IMR-90 (cell line): ENCODE measurements at regions not wholly inside any gene's neighbourhood (a gene's known extent, or its start where the extent isn't known, plus 50 kb on each side); places are given as distances from the start of the nearest gene placed in this dataset.
"Not testable (repeated sequence)": the region's sequence is repeated elsewhere in the genome, so short reads cannot be mapped to it uniquely, and the experiment has no call there.

Experiments
- ATAC-seq: fragments of 200-7000 bp; cut with Tn5 transposase; 2 replicates; pipeline ENCODE4 v1.9.1; 2020; ENCODE audit warnings: low read depth, mild to moderate bottlenecking, moderate library complexity
- BruUV-seq: library from RNA; stranded (reverse); fragments of 400-500 nt; replicated peaks from 2 replicates; lab custom pipeline; 2021; lab: Mats Ljungman, UMichigan
- CTCF ChIA-PET: fragments of 300-600 bp; formaldehyde crosslinking; extraction: SDS; loops from one replicate; lab custom pipeline; 2021; ENCODE audit warnings: antibody characterized with exemption; lab: Yijun Ruan, JAX
- POLR2A ChIA-PET: fragments of 300-600 bp; sonication (Branson Sonifier 250); formaldehyde crosslinking; loops from one replicate; lab custom pipeline; 2022; ENCODE audit warnings: antibody characterized with exemption; ENCODE audit not compliant: unreplicated experiment; lab: Charles Lee
- DNase-seq: peaks from one replicate; pipeline ENCODE4 v3.0.0; 2013
- H2AFZ ChIP-seq: replicated peaks from 2 replicates; pipeline ENCODE3; 2013; ENCODE audit warnings: low read length, mild to moderate bottlenecking; ENCODE audit not compliant: poor library complexity
- H2AK5ac ChIP-seq: 2 replicates; pipeline ENCODE4 v1.6.1; 2013; ENCODE audit warnings: low read depth, low read length, inconsistent platforms
- H2AK9ac ChIP-seq: replicated peaks from 2 replicates; pipeline ENCODE3; 2013; ENCODE audit warnings: mild to moderate bottlenecking, low read depth, low read length, moderate library complexity; ENCODE audit not compliant: poor library complexity
- H2BK120ac ChIP-seq: 2 replicates; pipeline ENCODE4 v1.6.1; 2013; ENCODE audit warnings: low read depth, low read length, inconsistent platforms
- H2BK15ac ChIP-seq: 3 replicates; pipeline ENCODE4 v1.6.1; 2013; ENCODE audit warnings: low read depth, low read length, inconsistent platforms
- H2BK20ac ChIP-seq: 2 replicates; pipeline ENCODE4 v1.6.1; 2013; ENCODE audit warnings: low read depth, mild to moderate bottlenecking, inconsistent platforms, low read length, moderate library complexity
- H2BK5ac ChIP-seq: 2 replicates; pipeline ENCODE4 v1.6.1; 2013; ENCODE audit warnings: mild to moderate bottlenecking, low read depth, low read length, inconsistent platforms; ENCODE audit not compliant: poor library complexity, severe bottlenecking
- H3K14ac ChIP-seq: replicated peaks from 2 replicates; pipeline ENCODE4 v1.6.1; 2013; ENCODE audit warnings: low read depth, low read length, inconsistent platforms
- H3K18ac ChIP-seq: 2 replicates; pipeline ENCODE4 v1.6.1; 2013; ENCODE audit warnings: low read depth, low read length, control low read depth
- H3K23ac ChIP-seq: 2 replicates; pipeline ENCODE4 v1.6.1; 2013; ENCODE audit warnings: low read depth, low read length, inconsistent platforms
- H3K27ac ChIP-seq: 2 replicates; pipeline ENCODE4 v1.5.1; 2013; ENCODE audit warnings: mild to moderate bottlenecking, control low read depth, low read length; ENCODE audit not compliant: insufficient read depth
- H3K27me3 ChIP-seq: 2 replicates; pipeline ENCODE4 v1.6.1; 2013; ENCODE audit warnings: low read length; ENCODE audit not compliant: control insufficient read depth, insufficient read depth
- H3K36me3 ChIP-seq: 2 replicates; pipeline ENCODE4 v1.6.1; 2013; ENCODE audit warnings: low read length, mixed read lengths; ENCODE audit not compliant: control insufficient read depth, insufficient read depth
- H3K4ac ChIP-seq: 2 replicates; pipeline ENCODE4 v1.6.1; 2013; ENCODE audit warnings: low read depth, low read length, inconsistent platforms
- H3K4me1 ChIP-seq: 2 replicates; pipeline ENCODE4 v1.6.1; 2013; ENCODE audit warnings: low read length, mixed read lengths; ENCODE audit not compliant: control insufficient read depth, insufficient read depth
- H3K4me2 ChIP-seq: 2 replicates; pipeline ENCODE4 v1.6.1; 2013; ENCODE audit warnings: low read depth, mild to moderate bottlenecking, control low read depth, low read length, moderate library complexity
- H3K4me3 ChIP-seq: 2 replicates; pipeline ENCODE4 v1.5.1; 2013; ENCODE audit warnings: low read depth, mild to moderate bottlenecking, control low read depth, low read length, moderate library complexity; ENCODE audit not compliant: insufficient read depth
- H3K56ac ChIP-seq: 2 replicates; pipeline ENCODE4 v1.6.1; 2013; ENCODE audit warnings: low read length, inconsistent platforms; ENCODE audit not compliant: insufficient read depth; ENCODE audit errors: extremely low read depth
- H3K79me1 ChIP-seq, 2 experiments: 2 replicates each; pipeline ENCODE4 v1.6.1; 2013; ENCODE audit warnings: low read length in 2 of 2, inconsistent platforms in 1 of 2, low read depth in 1 of 2
- H3K9ac ChIP-seq: 2 replicates; pipeline ENCODE4 v1.6.1; 2013; ENCODE audit warnings: low read depth, low read length, control low read depth
- H3K9me1 ChIP-seq: 2 replicates; pipeline ENCODE4 v1.6.1; 2013; ENCODE audit warnings: low read length, inconsistent platforms; ENCODE audit not compliant: insufficient read depth
- H3K9me3 ChIP-seq: 2 replicates; pipeline ENCODE4 v1.6.1; 2013; ENCODE audit warnings: low read length; ENCODE audit not compliant: control insufficient read depth, insufficient read depth
- H4K20me1 ChIP-seq: 2 replicates; pipeline ENCODE4 v1.6.1; 2013; ENCODE audit warnings: low read length, inconsistent platforms; ENCODE audit not compliant: insufficient read depth
- H4K5ac ChIP-seq: 2 replicates; pipeline ENCODE4 v1.6.1; 2013; ENCODE audit warnings: mild to moderate bottlenecking, low read depth, low read length, control low read depth
- H4K8ac ChIP-seq, 2 experiments: 2 replicates each; pipeline ENCODE4 v1.6.1; 2013; ENCODE audit warnings: low read depth in 2 of 2, low read length in 2 of 2, control low read depth in 1 of 2, inconsistent platforms in 1 of 2
- H4K91ac ChIP-seq: 2 replicates; pipeline ENCODE4 v1.6.1; 2013; ENCODE audit warnings: low read depth, low read length, inconsistent platforms; ENCODE audit not compliant: insufficient read depth
- RAD21 ChIP-seq: IDR thresholded peaks from 2 replicates; pipeline ENCODE4 v1.6.1; 2012; ENCODE audit warnings: low read length, improper control_type of control experiment
- USF2 ChIP-seq: fragments of 150-350 bp; IDR thresholded peaks from 2 replicates; pipeline ENCODE4 v1.6.1; 2017; ENCODE audit warnings: mild to moderate bottlenecking, antibody characterized with exemption, low read length, low read depth
- WGBS, 2 experiments: methylation state at CpG; one replicate each; pipeline versions ENCODE4 v1.1.5 to v1.1.7; 2013; ENCODE audit warnings: missing lambda C conversion rate in 2 of 2; ENCODE audit not compliant: insufficient read length in 1 of 2; ENCODE audit errors: extremely low coverage in 2 of 2; 5-methylcytosine and 5-hydroxymethylcytosine counted together
- dilution Hi-C: fragments of 300-500 bp; cut with HindIII; formaldehyde crosslinking; loops from one replicate; pipeline ENCODE4 v1.14.3; 2018; ENCODE audit warnings: low sequenced_read_pairs; ENCODE audit not compliant: unreplicated experiment
- in situ Hi-C: fragments of 300-500 bp; cut with MboI; formaldehyde crosslinking; loops from 3 replicates; pipeline ENCODE4 v1.14.3; 2019; ENCODE audit warnings: low sequenced_read_pairs, inconsistent platforms, mixed read lengths
- intact Hi-C: fragments of 100-400 bp; cut with micrococcal nuclease; formaldehyde crosslinking; loops from 2 replicates; pipeline ENCODE4 v1.10.0; 2022

- Histone ChIP-seq H2BK20ac (no peak overlapping the region), H3K79me1 (no peaks in the 10 kb centered on the region), H3K9ac (no peak overlapping the region), H3K14ac (no peak overlapping the region), H3K9me3 (no peaks in the 10 kb centered on the region), H3K27me3 (no peaks in the 10 kb centered on the region), H2BK120ac (no peak overlapping the region), H2AK9ac (no peak overlapping the region), H3K9me1 (no peaks in the 10 kb centered on the region), H3K4me2 (no peak overlapping the region), H3K56ac (no peak overlapping the region), H3K4ac (no peak overlapping the region), H2AK5ac (no peak overlapping the region), H4K20me1 (no peaks in the 10 kb centered on the region), H2AFZ (no peak overlapping the region), H4K5ac (no peak overlapping the region), H4K91ac (no peak overlapping the region), H4K8ac (no peak overlapping the region), H2BK15ac (no peak overlapping the region), H3K4me1 (no peaks in the 10 kb centered on the region), H3K23ac (no peak overlapping the region), H3K4me3 (no peak overlapping the region), H3K18ac (no peak overlapping the region), H3K27ac (no peak overlapping the region), H3K36me3 (no peaks in the 10 kb centered on the region), H2BK5ac (no peak overlapping the region)
- no peak for DNase-seq
- no TSS peak for BruUV-seq
- ATAC-seq = no peak
- POLR2A ChIA-PET = no interaction called here
- 0 out of 2 replicates have a peak, but pooled peaks have one; percentile 13 for TF ChIP-seq USF2
- no peak for TF ChIP-seq RAD21
- intact Hi-C loops (no loop called here), dilution Hi-C loops (no loop called here), in situ Hi-C loops (no loop called here)
- CTCF ChIA-PET = no interaction called here
Measured at GRCh38 chr16:47815655-47816054, 340.1 kb downstream of the ABCC12 start.

- H3K9ac ChIP-seq, BruUV-seq, DNase-seq, H3K4ac ChIP-seq, ATAC-seq, H3K56ac ChIP-seq, H3K14ac ChIP-seq, H2BK120ac ChIP-seq, H3K4me3 ChIP-seq, H2BK20ac ChIP-seq, H4K5ac ChIP-seq, H3K79me1 ChIP-seq, H3K4me2 ChIP-seq, H3K18ac ChIP-seq, H4K8ac ChIP-seq, in situ Hi-C loops, H3K27me3 ChIP-seq, H3K9me3 ChIP-seq, H2AK9ac ChIP-seq, CTCF ChIA-PET, H3K4me1 ChIP-seq, H2AK5ac ChIP-seq, POLR2A ChIA-PET, H3K27ac ChIP-seq, H2BK5ac ChIP-seq, H3K23ac ChIP-seq, H4K20me1 ChIP-seq, H2AFZ ChIP-seq, H3K9me1 ChIP-seq, intact Hi-C loops, H3K36me3 ChIP-seq, H4K91ac ChIP-seq, H2BK15ac ChIP-seq, dilution Hi-C loops: not testable (repeated sequence)
- WGBS, 2 experiments = no CpG with 5 or more reads among the region's 3 CpGs
Measured at GRCh38 chr16:47811758-47812157, 344.0 kb downstream of the ABCC12 start.
